ENCODE measurements at regions not wholly inside any gene's neighbourhood (a gene's known extent, or its start where the extent isn't known, plus 50 kb on each side); places are given as distances from the start of the nearest gene placed in this dataset.

DNA sequence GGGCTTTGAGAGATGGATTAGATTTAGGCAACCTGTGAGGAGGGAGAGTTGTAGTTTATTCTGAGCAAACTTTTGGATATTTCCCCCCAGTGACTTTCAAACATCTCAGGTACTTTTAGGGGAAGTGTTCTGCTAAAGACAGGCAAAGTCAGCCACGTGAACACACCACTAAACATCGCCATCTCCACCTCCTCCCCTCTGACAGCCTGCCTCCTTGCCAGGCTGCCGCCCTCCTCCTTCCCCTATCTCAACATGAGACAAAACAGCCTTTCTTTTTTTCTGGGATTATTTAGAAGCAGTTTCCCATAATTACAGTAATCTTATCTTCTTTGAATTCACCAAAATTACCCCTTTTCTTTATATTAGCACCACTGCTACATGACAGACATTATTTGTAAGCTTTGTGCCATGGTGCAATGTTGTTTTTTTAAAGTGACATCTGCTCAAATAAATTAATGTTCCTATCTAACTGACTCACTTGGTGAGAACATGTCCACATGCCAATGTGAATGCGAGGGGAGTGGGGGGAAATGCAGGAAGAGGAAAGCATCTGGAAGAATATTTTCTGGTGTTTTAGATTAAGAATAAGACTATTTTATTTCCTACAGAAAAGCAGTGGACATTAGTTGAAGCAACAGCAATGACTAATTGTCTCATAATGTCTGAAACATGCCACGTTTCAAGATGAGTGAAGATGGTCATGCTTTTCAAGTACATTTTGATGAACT lies 147.8 kb upstream of the ATP1B1 start:
- no peak for FAIRE-seq
- no peak for DNase-seq (ENCODE audit: insufficient read length, low spot score)

DNA sequence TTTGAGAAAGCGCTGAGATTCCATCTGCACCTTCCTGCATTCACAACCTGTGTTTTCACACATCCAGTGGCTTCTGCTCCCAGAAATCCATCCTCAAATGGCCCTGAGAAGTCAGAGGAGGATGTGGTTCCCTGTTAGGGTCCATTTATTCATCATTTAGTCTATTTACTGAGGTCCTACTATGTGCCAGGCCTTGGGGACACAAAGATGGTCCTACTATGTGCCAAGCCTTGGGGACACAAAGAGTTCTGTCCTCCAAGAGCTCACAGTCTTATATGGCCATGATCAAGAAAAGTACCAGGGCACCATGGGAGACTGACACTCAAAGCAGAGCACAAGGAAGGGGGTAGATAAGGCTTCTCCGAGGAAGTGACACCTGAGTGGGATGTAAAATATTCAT lies 147.1 kb upstream of the ATP1B1 start:
- DNase-seq (ENCODE audit: insufficient read length, low spot score) (no peak), FAIRE-seq (no peak)

DNA sequence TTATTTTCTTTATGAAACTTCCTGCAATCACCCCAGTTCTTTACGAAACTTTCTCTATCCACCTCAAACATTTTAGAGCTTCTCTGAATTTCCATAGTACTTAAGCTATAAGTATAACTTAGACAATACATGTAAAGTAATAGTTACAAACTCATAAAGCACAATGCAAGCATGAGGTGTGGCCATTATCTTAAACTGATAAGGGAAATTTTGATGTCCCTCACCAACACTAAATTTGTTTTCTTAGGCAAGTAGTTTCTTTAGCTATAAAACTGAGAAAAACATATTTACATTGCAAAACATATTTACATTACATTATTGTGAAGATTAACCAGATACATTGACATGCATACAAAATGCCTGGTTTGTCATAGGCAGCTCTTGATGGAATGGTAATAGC lies 146.4 kb upstream of the ATP1B1 start:
- no peak for FAIRE-seq
- no peak for DNase-seq (ENCODE audit: insufficient read length, low spot score)

DNA sequence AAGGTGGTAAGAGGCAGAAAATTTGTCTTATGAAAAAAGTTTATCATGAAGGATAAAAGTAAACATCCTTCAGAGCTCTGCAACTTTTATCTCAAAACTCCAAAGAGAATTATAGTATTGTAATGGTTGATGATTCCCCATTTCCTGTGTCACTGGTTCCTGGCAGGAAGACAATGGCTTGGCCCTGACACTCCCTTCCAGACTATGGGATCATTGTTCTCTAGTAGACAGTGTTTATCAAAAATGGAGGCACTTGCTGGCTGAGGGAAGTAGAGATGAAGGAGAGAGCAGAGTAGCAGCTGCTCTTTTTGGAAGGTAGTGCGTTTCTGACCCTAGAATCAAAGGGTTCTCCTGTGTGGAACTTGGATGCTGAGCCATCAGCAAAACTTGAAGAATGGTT lies 145.9 kb upstream of the ATP1B1 start:
- FAIRE-seq (no peak), DNase-seq (ENCODE audit: insufficient read length, low spot score) (no peak)

DNA sequence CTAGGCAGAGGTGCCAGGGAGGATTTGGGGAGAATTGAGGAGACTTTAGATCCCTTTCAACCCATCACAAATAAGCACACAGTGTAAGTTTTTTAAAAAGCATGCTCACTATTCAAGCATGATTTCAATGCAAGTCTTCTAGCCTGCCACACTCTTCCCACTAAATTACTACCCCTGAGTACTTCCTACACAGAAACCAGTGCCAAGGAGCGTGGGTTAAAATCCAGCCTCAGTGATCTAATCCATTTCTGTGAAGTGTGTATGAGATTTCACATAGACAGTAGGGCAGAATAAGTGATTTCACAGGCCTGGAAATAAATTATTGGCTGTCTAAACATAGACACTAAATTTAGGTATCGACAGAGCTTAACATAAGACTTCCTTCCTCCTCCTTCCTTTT lies 142.9 kb upstream of the ATP1B1 start:
- FAIRE-seq (no peak), DNase-seq (ENCODE audit: insufficient read length, low spot score) (no peak)

DNA sequence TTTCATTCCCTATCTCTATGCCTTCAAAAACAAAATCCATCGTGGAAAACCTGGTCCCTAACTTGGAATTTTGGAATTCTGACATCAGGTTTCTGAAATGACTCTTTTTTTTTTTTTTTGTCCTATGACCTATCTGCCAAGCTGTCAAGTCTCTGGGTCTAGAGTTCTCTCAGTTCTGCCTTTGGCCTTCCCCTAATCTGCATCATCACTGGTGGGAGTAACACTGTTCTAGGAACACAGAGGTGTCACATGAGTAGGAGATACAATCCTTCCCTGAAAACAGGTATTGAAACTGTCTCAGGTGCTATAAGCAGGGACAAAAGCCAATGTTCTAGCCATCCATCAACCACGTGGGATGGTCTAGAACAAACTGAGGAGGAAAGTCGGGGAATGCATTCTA lies 142.0 kb upstream of the ATP1B1 start:
- FAIRE-seq (no peak), DNase-seq (ENCODE audit: insufficient read length, low spot score) (no peak)

DNA sequence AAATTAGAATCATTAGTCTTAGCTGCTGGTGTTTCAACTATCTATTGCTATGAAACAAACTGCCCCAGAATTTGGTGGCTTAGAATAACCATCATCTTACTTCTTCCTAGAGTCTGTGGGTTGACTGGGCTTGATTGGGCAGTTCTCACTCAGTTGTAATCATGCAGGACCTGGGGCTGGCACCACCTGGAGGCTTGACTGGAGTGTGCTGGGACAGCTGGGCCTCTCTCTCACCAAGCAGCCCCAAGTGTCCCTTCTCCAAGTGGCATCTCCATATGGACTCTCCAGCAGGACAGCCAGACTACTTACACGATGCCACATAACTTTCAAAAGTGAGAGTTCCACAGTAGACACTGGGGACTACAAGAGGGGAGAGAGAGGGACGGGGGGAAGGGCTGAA lies 140.3 kb upstream of the ATP1B1 start:
- FAIRE-seq (no peak), DNase-seq (ENCODE audit: insufficient read length, low spot score) (no peak)

DNA sequence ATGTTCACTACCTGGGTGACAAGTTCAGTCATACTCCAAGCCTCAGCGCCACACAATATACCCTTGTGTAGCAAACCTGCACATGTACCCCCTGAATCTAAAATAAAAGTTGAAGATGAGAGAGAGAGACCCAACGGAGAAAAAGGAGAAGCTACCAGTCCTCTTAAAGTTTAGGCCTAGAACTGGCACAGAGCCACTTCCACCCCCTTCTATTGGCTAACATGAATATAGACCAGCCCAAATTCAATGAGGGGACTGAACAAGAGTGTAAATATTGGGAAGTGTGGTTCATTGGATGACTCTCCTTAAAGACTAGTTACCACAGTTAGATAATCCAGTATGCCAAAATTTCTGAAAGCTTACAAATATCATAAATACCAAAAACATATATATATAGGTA lies 139.9 kb upstream of the ATP1B1 start:
- no peak for FAIRE-seq
- DNase-seq (ENCODE audit: insufficient read length, low spot score) = no peak

DNA sequence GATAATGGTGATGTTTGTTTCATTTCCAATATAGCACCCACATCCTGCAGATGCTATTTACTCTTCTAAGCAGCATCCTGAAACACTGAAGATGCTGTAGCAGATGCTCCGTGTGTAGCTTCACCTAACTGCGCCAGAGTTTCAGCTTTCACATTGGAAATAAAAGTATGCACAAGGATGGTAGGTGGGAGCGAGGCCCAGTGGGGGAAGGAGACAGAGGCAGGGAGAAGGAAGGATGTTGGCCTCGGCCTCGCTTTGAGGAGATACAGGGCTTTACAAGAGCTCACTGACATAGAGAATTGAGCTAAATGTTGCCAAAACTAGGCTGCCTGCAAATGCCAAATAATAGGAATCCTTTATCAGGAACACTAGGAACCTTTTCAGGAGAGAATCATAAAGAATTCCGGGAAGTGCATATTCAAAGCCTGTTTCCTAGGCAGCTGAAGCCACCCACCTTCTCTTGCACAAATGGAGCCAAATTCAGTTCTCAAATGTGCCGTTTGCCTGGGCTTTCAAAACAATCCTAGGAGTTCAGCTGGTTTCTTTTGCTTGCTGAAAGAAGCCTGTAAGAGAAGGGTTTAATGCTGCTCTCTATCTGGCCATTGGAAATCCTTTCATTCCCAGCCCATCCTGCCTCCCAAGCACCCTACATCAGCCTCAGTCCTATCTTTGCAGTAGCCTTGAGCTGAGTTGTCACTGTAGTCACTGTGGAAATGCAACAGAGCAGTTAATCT lies 135.4 kb upstream of the ATP1B1 start:
- DNase-seq (ENCODE audit: insufficient read length, low spot score) (no peak), FAIRE-seq (peak; percentile 51)

DNA sequence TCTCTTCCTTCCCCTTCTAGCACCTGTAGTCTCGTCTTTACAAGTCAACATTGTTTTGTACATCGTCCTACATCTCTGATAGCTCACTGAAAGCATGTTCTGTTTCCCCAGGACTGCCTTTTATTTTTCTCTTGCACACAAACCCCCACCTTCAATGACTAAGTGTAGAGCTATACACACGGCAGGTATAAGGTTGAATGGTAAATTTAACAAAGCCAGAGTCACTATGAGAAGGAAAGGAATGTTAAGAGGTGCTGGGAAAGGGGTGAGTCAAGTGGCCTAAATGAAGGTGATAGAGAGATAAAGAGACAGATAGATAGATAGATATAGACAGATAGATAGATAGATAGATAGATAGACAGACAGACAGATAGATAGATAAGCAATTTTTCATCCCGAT lies 134.3 kb upstream of the ATP1B1 start:
- DNase-seq (ENCODE audit: insufficient read length, low spot score) (no peak), FAIRE-seq (peak; percentile 21)

DNA sequence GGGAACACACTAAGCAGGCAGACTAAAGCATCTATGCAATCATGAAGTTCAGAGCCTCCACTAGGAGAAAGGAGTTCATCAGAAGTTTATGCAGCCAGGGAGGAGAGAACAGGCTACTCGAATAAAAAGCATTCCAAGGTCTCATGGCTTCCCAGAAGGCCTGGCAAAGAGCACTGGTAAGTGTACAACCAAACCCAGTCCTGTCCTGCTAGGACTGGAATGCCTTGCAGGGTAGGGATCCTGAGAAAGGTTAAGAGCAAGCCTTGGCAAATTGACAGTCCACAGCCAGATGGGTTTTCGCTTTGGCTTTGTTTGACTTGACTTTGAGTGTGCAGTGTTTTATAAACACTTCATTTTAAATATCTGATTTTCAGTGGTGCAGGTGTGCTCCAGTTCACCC lies 133.6 kb upstream of the ATP1B1 start:
- no peak for FAIRE-seq

DNA sequence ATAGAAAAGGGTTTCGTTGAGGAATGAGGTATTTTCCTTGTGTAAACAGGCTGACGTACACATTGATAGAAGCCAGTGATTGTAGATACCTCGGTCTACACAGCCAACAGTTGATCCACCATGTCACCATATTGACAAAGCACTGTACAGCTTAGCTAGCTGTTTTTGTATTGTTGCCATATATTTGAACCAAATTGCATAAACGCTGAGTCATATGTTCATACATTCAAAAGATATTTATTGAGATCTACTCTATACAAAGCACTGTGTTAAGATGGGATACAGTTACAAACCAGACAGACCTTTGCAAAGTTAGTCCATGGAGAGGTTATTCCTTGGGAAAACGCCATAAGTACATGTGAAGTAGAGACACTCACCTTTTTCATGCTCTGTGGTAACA lies 132.4 kb upstream of the ATP1B1 start:
- DNase-seq (ENCODE audit: insufficient read length, low spot score) = no peak
- FAIRE-seq = peak; percentile 42

More for the DNA sequence above, 133.6 kb upstream of the ATP1B1 start:
- no peak for DNase-seq (ENCODE audit: insufficient read length, low spot score)

DNA sequence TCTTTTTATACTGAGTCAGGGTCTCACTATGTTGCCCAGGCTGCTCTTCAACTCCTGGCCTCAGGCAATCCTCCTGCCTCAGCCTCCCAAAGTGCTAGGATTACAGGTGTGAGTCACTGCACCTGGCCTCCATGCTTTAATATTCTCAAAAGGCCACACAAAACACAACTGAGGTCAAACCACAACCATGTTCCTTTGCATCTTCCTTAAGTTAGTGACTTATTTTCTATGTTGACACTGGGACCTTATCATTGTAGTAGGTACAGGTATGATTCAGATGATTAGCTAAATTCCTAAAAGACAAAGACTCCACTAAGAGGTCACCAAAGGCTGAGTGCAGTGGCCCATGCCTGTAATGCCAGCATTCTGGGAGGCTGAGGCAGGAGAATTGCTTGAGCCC lies 131.9 kb upstream of the ATP1B1 start:
- DNase-seq (ENCODE audit: insufficient read length, low spot score) = no peak
- FAIRE-seq = no peak

DNA sequence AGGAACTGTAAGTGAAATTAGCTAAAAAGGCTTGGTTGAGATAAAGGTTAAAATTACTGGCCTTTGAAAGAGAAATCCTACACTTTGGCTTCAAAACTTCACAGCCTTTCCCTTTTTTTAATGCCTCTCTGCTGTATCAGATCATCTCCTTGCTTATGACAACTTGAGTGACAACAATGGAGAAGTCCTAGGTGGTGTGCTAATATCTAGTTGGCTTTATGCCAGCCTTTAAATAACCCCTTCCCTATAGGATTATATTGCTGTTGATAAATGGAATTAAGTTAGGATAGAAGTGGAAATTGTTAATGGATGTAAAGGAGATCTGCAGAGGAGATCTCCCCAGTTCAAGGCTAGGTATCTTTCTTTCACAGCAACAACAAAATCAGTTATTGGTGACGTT lies 130.2 kb upstream of the ATP1B1 start:
- DNase-seq (ENCODE audit: insufficient read length, low spot score) (no peak), FAIRE-seq (no peak)

DNA sequence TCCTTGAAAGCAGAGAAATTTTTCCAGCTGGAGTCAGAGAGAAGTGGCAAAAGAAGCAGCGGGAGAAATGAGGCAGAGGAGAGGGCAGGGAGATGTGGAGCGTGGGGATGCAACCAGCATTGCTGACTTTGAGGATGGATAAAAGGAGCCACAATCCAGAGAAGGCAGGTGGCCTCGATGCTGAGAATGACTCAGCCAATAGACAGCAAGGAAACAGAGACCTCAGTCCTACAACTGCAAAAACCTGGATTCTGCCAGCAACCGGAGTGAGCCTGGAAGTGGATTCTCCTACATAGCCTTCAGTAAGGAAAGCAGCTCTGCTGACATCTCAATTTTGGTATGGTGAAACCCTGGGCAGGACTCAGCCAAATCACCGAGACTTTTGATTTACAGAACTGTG lies 128.9 kb upstream of the ATP1B1 start:
- FAIRE-seq (no peak), DNase-seq (ENCODE audit: insufficient read length, low spot score) (no peak)

DNA sequence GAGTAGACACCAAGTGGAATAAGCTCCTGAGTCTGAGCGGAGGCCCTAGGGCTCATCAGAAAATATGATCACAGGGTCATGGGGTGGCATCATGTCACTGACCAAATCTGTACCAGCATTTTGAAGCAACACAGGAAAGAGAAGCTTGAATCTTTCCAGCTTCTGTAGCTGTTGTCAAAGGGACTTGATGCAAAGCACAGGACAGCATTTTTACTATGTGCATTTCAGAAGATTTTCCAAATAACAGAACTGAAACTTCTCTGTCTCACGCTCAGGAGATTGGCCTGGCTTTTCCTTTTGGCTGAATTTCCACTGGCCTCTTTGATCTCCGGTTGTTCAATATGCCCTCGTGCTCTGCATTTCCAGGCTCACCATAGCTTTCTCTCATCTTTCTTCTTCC lies 127.2 kb upstream of the ATP1B1 start:
- FAIRE-seq = no peak

DNA sequence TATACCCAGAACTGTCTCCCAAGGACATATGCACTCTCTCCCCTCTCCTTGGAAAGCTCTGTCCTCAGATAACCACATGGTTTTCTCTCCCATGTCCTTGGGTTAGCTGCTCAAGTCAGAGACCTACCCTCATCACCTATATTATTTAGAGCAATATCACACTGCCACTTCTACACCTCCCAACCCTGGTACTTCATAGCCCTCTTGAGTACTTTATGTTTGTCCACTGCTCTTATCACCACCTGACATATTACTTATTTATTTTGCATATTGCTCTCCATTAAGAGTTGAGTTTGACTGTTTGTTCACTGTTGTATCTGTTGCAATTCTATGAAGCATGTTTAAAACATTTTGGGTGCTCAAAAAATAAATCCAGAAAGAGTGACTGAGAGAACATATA lies 126.3 kb upstream of the ATP1B1 start:
- FAIRE-seq (no peak), DNase-seq (ENCODE audit: insufficient read length, low spot score) (no peak)

More for the DNA sequence above, 127.2 kb upstream of the ATP1B1 start:
- DNase-seq (ENCODE audit: insufficient read length, low spot score) = no peak

DNA sequence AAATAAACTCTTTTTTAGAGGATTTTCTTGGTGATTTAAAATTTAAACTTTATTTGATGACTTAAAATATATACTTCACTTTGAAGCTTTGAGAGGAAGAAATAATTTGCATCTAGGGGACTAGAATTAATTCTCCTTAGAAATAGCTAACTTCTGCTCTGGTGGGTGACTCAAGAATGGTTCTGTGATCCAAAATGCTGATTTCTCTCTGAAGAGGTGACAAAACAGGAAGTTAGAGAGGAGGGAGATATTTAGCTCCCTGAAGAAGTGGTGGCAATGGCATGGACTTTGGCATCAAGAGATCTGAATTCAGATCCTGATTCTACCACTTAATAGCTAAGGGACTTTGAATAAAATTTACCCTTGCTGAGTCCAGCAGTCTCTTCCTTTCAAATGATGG lies 125.8 kb upstream of the ATP1B1 start:
- no peak for DNase-seq (ENCODE audit: insufficient read length, low spot score)
- no peak for FAIRE-seq

DNA sequence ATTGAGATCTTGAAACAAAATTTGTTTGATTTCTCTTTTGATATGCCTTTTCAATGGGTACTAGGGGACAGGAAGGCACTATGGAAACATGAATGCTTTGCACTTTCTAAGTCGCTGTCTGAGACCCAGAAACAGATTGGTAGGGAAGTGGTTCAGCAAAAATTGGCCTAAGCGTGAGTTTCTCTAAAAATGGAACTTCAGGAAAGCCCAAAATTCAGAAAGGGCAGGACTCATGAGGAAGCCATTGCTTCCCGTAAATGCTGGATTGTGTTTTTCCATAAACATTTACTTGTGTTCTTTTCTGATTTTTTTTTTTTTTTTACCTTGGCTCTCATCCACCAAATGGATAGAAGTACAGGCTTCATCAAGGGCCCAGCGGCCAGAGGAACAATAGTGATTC lies 123.7 kb upstream of the ATP1B1 start:
- FAIRE-seq = no peak
- DNase-seq (ENCODE audit: insufficient read length, low spot score) = no peak

DNA sequence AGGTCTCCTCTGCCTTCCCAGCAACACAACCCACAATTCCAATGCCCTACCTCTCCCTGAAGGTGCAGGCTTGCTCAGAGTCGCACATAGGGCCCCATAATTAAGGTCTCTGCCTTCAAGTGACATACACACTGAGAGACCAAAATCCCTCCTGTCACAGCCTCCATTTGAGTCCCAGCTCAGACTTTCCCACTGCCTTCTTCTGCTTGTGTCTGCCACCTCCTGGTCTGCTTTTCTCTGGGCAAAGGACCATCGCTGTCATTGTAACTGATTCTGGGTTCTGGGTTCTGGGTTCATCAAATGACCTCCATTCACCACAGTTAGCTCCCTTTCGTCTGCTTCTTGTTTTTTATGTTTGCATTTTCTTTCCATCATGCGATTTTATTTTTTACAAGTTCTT lies 119.2 kb upstream of the ATP1B1 start:
- DNase-seq (ENCODE audit: insufficient read length, low spot score) = no peak
- FAIRE-seq = no peak

DNA sequence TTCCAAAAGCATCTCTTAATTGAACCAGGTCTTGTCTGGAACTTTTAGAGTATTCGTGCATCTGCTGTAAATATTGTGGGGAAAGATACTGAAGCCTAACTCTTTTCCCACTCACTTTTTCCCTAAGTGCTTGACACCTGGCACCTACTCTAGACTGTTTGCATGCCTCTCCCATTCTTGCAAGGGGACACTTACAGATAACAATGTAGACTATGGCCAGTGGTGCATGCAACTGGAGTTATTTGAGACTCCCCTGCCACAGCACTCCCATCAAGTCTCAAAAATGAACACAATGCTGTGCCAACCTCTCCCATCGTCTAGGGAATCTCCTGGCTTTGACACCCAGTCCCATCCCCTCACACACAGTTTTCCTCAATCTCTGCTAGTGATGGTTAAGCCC lies 118.6 kb upstream of the ATP1B1 start:
- no peak for DNase-seq (ENCODE audit: insufficient read length, low spot score)
- no peak for FAIRE-seq

DNA sequence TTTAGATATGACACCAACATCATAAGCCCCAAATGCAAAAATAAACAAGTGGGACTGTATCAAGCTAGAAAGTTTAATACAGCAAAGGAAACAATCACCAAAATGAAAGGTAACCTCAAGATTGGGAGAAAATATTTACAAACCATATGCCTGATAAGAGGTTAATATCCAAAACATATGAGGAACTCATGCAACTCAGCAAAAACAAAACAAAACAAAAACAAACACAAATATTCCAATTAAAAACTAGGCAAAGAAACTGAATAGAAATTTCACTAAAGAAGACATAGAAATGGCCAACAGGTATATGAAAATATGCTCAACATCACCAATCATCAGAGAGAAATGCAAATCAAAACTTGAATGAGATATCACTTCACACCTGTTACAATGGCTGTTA lies 116.5 kb upstream of the ATP1B1 start:
- DNase-seq (ENCODE audit: insufficient read length, low spot score) (no peak), FAIRE-seq (no peak)

Data from GM19239 (cell line).